Rectal smooth muscle tissue (tissue), 1 donor: ENCODE measurements at regions not wholly inside any gene's neighbourhood (a gene's known extent, or its start where the extent isn't known, plus 50 kb on each side); places are given as distances from the start of the nearest gene placed in this dataset.
"Not testable (repeated sequence)": the region's sequence is repeated elsewhere in the genome, so short reads cannot be mapped to it uniquely, and the experiment has no call there.

Experiments used
- H3K27ac ChIP-seq: one replicate; pipeline ENCODE4 v1.7.0; 2013; ENCODE audit warnings: low read depth, low read length, inconsistent platforms
- H3K27me3 ChIP-seq: one replicate; pipeline ENCODE4 v1.7.0; 2013; ENCODE audit warnings: low read length; ENCODE audit not compliant: control insufficient read depth, insufficient read depth
- H3K36me3 ChIP-seq: one replicate; pipeline ENCODE4 v1.7.0; 2013; ENCODE audit warnings: low read length; ENCODE audit not compliant: control insufficient read depth, insufficient read depth
- H3K4me1 ChIP-seq: one replicate; pipeline ENCODE4 v1.7.0; 2013; ENCODE audit warnings: low read length; ENCODE audit not compliant: control insufficient read depth, insufficient read depth
- H3K4me3 ChIP-seq: one replicate; pipeline ENCODE4 v1.7.0; 2013; ENCODE audit warnings: low read length
- H3K9ac ChIP-seq: one replicate; pipeline ENCODE4 v1.7.0; 2013; ENCODE audit warnings: low read length

GRCh38 chr3:157592769-157593168 is 89.6 kb upstream of the VEPH1 start:
- no peak overlapping the region for H3K27ac ChIP-seq
- H3K4me1 ChIP-seq, result no peaks in the 10 kb centered on the region

GRCh38 chr3:157590273-157590672 is 87.1 kb upstream of the VEPH1 start:
- Histone ChIP-seq H3K4me3 (no peak overlapping the region), H3K9ac (no peak overlapping the region), H3K27ac (no peak overlapping the region), H3K27me3 (no peaks in the 10 kb centered on the region), H3K36me3 (no peaks in the 10 kb centered on the region), H3K4me1 (no peaks in the 10 kb centered on the region)

More at GRCh38 chr3:157592769-157593168, 89.6 kb upstream of the VEPH1 start:
- no peak overlapping the region for H3K9ac ChIP-seq
- no peaks in the 10 kb centered on the region for H3K27me3 ChIP-seq
- H3K36me3 ChIP-seq, result no peaks in the 10 kb centered on the region
- H3K4me3 ChIP-seq, result no peak overlapping the region

- no peaks in the 10 kb centered on the region for H3K36me3 ChIP-seq
- no peak overlapping the region for H3K4me3 ChIP-seq
- H3K9ac ChIP-seq, result no peak overlapping the region
- no peaks in the 10 kb centered on the region for H3K4me1 ChIP-seq
- H3K27me3 ChIP-seq, result no peaks in the 10 kb centered on the region
- H3K27ac ChIP-seq, result no peak overlapping the region
These were observed 86.0 kb upstream of the VEPH1 start for GRCh38 chr3:157589211-157589610.

GRCh38 chr3:157588386-157589060 is 85.3 kb upstream of the VEPH1 start:
- Histone ChIP-seq H3K4me3 (no peak overlapping the region), H3K27ac (no peak overlapping the region), H3K36me3 (no peaks in the 10 kb centered on the region), H3K27me3 (no peaks in the 10 kb centered on the region), H3K9ac (no peak overlapping the region), H3K4me1 (no peaks in the 10 kb centered on the region)

GRCh38 chr3:157586293-157586692 is 83.1 kb upstream of the VEPH1 start:
- no peaks in the 10 kb centered on the region for H3K27me3 ChIP-seq
- H3K36me3 ChIP-seq, result no peaks in the 10 kb centered on the region
- no peak overlapping the region for H3K4me3 ChIP-seq
- no peak overlapping the region for H3K9ac ChIP-seq
- H3K27ac ChIP-seq, result no peak overlapping the region
- no peaks in the 10 kb centered on the region for H3K4me1 ChIP-seq

GRCh38 chr3:157585386-157585785 is 82.2 kb upstream of the VEPH1 start:
- no peaks in the 10 kb centered on the region for H3K36me3 ChIP-seq
- H3K27ac ChIP-seq, result no peak overlapping the region
- no peaks in the 10 kb centered on the region for H3K4me1 ChIP-seq
- no peak overlapping the region for H3K4me3 ChIP-seq
- no peak overlapping the region for H3K9ac ChIP-seq
- H3K27me3 ChIP-seq, result no peaks in the 10 kb centered on the region

- Histone ChIP-seq H3K36me3 (no peaks in the 10 kb centered on the region), H3K9ac (no peak overlapping the region), H3K4me1 (no peaks in the 10 kb centered on the region), H3K4me3 (no peak overlapping the region), H3K27ac (no peak overlapping the region), H3K27me3 (no peaks in the 10 kb centered on the region)
These were observed 79.4 kb upstream of the VEPH1 start for GRCh38 chr3:157582637-157582973.

GRCh38 chr3:157581956-157582636 is 78.9 kb upstream of the VEPH1 start:
- H3K36me3 ChIP-seq, H3K27me3 ChIP-seq, H3K4me1 ChIP-seq, H3K9ac ChIP-seq, H3K4me3 ChIP-seq, H3K27ac ChIP-seq: not testable (repeated sequence)

- H3K4me3 ChIP-seq, result no peak overlapping the region
- no peak overlapping the region for H3K27ac ChIP-seq
- H3K36me3 ChIP-seq, result no peaks in the 10 kb centered on the region
- no peak overlapping the region for H3K9ac ChIP-seq
- H3K4me1 ChIP-seq, result no peaks in the 10 kb centered on the region
- no peaks in the 10 kb centered on the region for H3K27me3 ChIP-seq
These were observed 78.2 kb upstream of the VEPH1 start for GRCh38 chr3:157581371-157581770.

GRCh38 chr3:157578181-157578580 is 75.0 kb upstream of the VEPH1 start:
- Histone ChIP-seq H3K27me3 (no peaks in the 10 kb centered on the region), H3K9ac (no peak overlapping the region), H3K27ac (no peak overlapping the region), H3K4me1 (no peaks in the 10 kb centered on the region), H3K4me3 (no peak overlapping the region), H3K36me3 (no peaks in the 10 kb centered on the region)

GRCh38 chr3:157574531-157574930 is 71.3 kb upstream of the VEPH1 start:
- H3K4me3 ChIP-seq, result no peak overlapping the region
- H3K27ac ChIP-seq, result no peak overlapping the region
- H3K27me3 ChIP-seq, result no peaks in the 10 kb centered on the region

GRCh38 chr3:157573780-157574378 is 70.7 kb upstream of the VEPH1 start:
- Histone ChIP-seq H3K27ac (no peak overlapping the region), H3K27me3 (no peaks in the 10 kb centered on the region), H3K36me3 (no peaks in the 10 kb centered on the region), H3K4me1 (no peaks in the 10 kb centered on the region), H3K4me3 (no peak overlapping the region), H3K9ac (no peak overlapping the region)

More at GRCh38 chr3:157574531-157574930, 71.3 kb upstream of the VEPH1 start:
- Histone ChIP-seq H3K9ac (no peak overlapping the region), H3K4me1 (no peaks in the 10 kb centered on the region), H3K36me3 (no peaks in the 10 kb centered on the region)

GRCh38 chr3:157573281-157573680 is 70.1 kb upstream of the VEPH1 start:
- Histone ChIP-seq H3K4me1 (no peaks in the 10 kb centered on the region), H3K27me3 (no peaks in the 10 kb centered on the region), H3K27ac (no peak overlapping the region), H3K9ac (no peak overlapping the region), H3K36me3 (no peaks in the 10 kb centered on the region), H3K4me3 (no peak overlapping the region)
